ENCODE measurements at regions not wholly inside any gene's neighbourhood (a gene's known extent, or its start where the extent isn't known, plus 50 kb on each side); places are given as distances from the start of the nearest gene placed in this dataset.
A peak's percentile ranks its signal among the peaks of the same experiment; 100 is the strongest.

GRCh38 chr4:38503689-38504395 is 160.2 kb upstream of the KLF3 start:
- Histone ChIP-seq H3K4me3 (ENCODE audit: low read length) (no peak overlapping the region), H3K27me3 (ENCODE audit: control insufficient read depth, insufficient read depth) (no peaks in the 10 kb centered on the region), H3K9me3 (ENCODE audit: control insufficient read depth, low read length) (no peaks in the 10 kb centered on the region), H3K4me1 (ENCODE audit: control insufficient read depth, insufficient read depth, low read length) (peaks cover 3% of the 10 kb centered on the region), H3K27ac (ENCODE audit: low read length) (no peak overlapping the region)
- ATAC-seq (no peak), DNase-seq (no peak)
- intact Hi-C loops (cut with DNase I) = no loop called here
- WGBS = 81% methylated on average over 6 of the region's 6 CpGs

GRCh38 chr4:38504396-38504715 is 159.6 kb upstream of the KLF3 start:
- no peak overlapping the region for H3K4me3 ChIP-seq (ENCODE audit: low read length)
- no peaks in the 10 kb centered on the region for H3K9me3 ChIP-seq (ENCODE audit: control insufficient read depth, low read length)
- WGBS = 97% methylated on average over 2 of the region's 2 CpGs
- ATAC-seq = no peak
- H3K27me3 ChIP-seq (ENCODE audit: control insufficient read depth, insufficient read depth) = no peaks in the 10 kb centered on the region
- intact Hi-C loops (cut with DNase I) = no loop called here
- no peak overlapping the region for H3K27ac ChIP-seq (ENCODE audit: low read length)
- peaks cover 3% of the 10 kb centered on the region for H3K4me1 ChIP-seq (ENCODE audit: control insufficient read depth, insufficient read depth, low read length)
- no peak for DNase-seq

- no peak for DNase-seq
- intact Hi-C loops (cut with DNase I) = no loop called here
- no peak overlapping the region for H3K27ac ChIP-seq (ENCODE audit: low read length)
- H3K4me3 ChIP-seq (ENCODE audit: low read length) = no peak overlapping the region
- H3K9me3 ChIP-seq (ENCODE audit: control insufficient read depth, low read length) = no peaks in the 10 kb centered on the region
- H3K27me3 ChIP-seq (ENCODE audit: control insufficient read depth, insufficient read depth) = no peaks in the 10 kb centered on the region
- H3K4me1 ChIP-seq (ENCODE audit: control insufficient read depth, insufficient read depth, low read length) = no peaks in the 10 kb centered on the region
- ATAC-seq = no peak
- WGBS = 96% methylated on average over 5 of the region's 5 CpGs
These were observed 154.4 kb upstream of the KLF3 start for GRCh38 chr4:38509551-38509950.

GRCh38 chr4:38510201-38510600 is 153.8 kb upstream of the KLF3 start:
- intact Hi-C loops (cut with DNase I) = no loop called here
- DNase-seq (no peak), ATAC-seq (no peak)
- no peak overlapping the region for H3K27ac ChIP-seq (ENCODE audit: low read length)
- H3K27me3 ChIP-seq (ENCODE audit: control insufficient read depth, insufficient read depth) = no peaks in the 10 kb centered on the region
- H3K4me1 ChIP-seq (ENCODE audit: control insufficient read depth, insufficient read depth, low read length) = no peaks in the 10 kb centered on the region
- H3K9me3 ChIP-seq (ENCODE audit: control insufficient read depth, low read length) = no peaks in the 10 kb centered on the region
- no peak overlapping the region for H3K4me3 ChIP-seq (ENCODE audit: low read length)
- 94% methylated on average over 2 of the region's 2 CpGs for WGBS

- Histone ChIP-seq H3K4me1 (ENCODE audit: control insufficient read depth, insufficient read depth, low read length) (no peaks in the 10 kb centered on the region), H3K9me3 (ENCODE audit: control insufficient read depth, low read length) (no peaks in the 10 kb centered on the region), H3K27me3 (ENCODE audit: control insufficient read depth, insufficient read depth) (no peaks in the 10 kb centered on the region), H3K4me3 (ENCODE audit: low read length) (no peak overlapping the region), H3K27ac (ENCODE audit: low read length) (no peak overlapping the region)
- DNase-seq = no peak
- WGBS = 80% methylated on average over 5 of the region's 5 CpGs
- ATAC-seq = no peak
- intact Hi-C loops (cut with DNase I) = no loop called here
These were observed 152.3 kb upstream of the KLF3 start for GRCh38 chr4:38511702-38512101.

GRCh38 chr4:38512840-38513239 is 151.2 kb upstream of the KLF3 start:
- Histone ChIP-seq H3K27ac (ENCODE audit: low read length) (no peak overlapping the region), H3K9me3 (ENCODE audit: control insufficient read depth, low read length) (no peaks in the 10 kb centered on the region), H3K4me1 (ENCODE audit: control insufficient read depth, insufficient read depth, low read length) (no peaks in the 10 kb centered on the region), H3K27me3 (ENCODE audit: control insufficient read depth, insufficient read depth) (no peaks in the 10 kb centered on the region), H3K4me3 (ENCODE audit: low read length) (no peak overlapping the region)
- 74% methylated on average over 4 of the region's 4 CpGs for WGBS
- no peak for ATAC-seq
- intact Hi-C loops (cut with DNase I) = no loop called here
- no peak for DNase-seq

GRCh38 chr4:38514465-38515146 is 149.4 kb upstream of the KLF3 start:
- no peaks in the 10 kb centered on the region for H3K27me3 ChIP-seq (ENCODE audit: control insufficient read depth, insufficient read depth)
- intact Hi-C loops (cut with DNase I) = no loop called here
- ATAC-seq (no peak), DNase-seq (no peak)
- H3K27ac ChIP-seq (ENCODE audit: low read length) = no peak overlapping the region
- H3K9me3 ChIP-seq (ENCODE audit: control insufficient read depth, low read length) = no peaks in the 10 kb centered on the region
- H3K4me3 ChIP-seq (ENCODE audit: low read length) = no peak overlapping the region
- 96% methylated on average over 1 of the region's 1 CpG for WGBS
- H3K4me1 ChIP-seq (ENCODE audit: control insufficient read depth, insufficient read depth, low read length) = no peaks in the 10 kb centered on the region

GRCh38 chr4:38516190-38516589 is 147.8 kb upstream of the KLF3 start:
- no peaks in the 10 kb centered on the region for H3K27me3 ChIP-seq (ENCODE audit: control insufficient read depth, insufficient read depth)
- no peak overlapping the region for H3K4me3 ChIP-seq (ENCODE audit: low read length)
- no peak for ATAC-seq
- no peaks in the 10 kb centered on the region for H3K9me3 ChIP-seq (ENCODE audit: control insufficient read depth, low read length)
- H3K4me1 ChIP-seq (ENCODE audit: control insufficient read depth, insufficient read depth, low read length) = no peaks in the 10 kb centered on the region
- H3K27ac ChIP-seq (ENCODE audit: low read length) = no peak overlapping the region
- WGBS = 43% methylated on average over 2 of the region's 2 CpGs
- DNase-seq = no peak
- intact Hi-C loops (cut with DNase I) = no loop called here

- intact Hi-C loops (cut with DNase I) = no loop called here
- H3K9me3 ChIP-seq (ENCODE audit: control insufficient read depth, low read length) = no peaks in the 10 kb centered on the region
- no peak overlapping the region for H3K27ac ChIP-seq (ENCODE audit: low read length)
- DNase-seq (no peak), ATAC-seq (peak in 1 of 2 donors; percentile 22)
- no peaks in the 10 kb centered on the region for H3K27me3 ChIP-seq (ENCODE audit: control insufficient read depth, insufficient read depth)
- no peak overlapping the region for H3K4me3 ChIP-seq (ENCODE audit: low read length)
- H3K4me1 ChIP-seq (ENCODE audit: control insufficient read depth, insufficient read depth, low read length) = no peaks in the 10 kb centered on the region
- WGBS = 64% methylated on average over 1 of the region's 1 CpG
These were observed 144.3 kb upstream of the KLF3 start for GRCh38 chr4:38519666-38520065.

- H3K27ac ChIP-seq (ENCODE audit: low read length) = no peak overlapping the region
- intact Hi-C loops (cut with DNase I) = no loop called here
These were observed 140.9 kb upstream of the KLF3 start for GRCh38 chr4:38523054-38523453.

GRCh38 chr4:38523524-38524448 is 140.2 kb upstream of the KLF3 start:
- H3K9me3 ChIP-seq (ENCODE audit: control insufficient read depth, low read length) = no peaks in the 10 kb centered on the region
- 83% methylated on average over 16 of the region's 16 CpGs for WGBS
- intact Hi-C loops (cut with DNase I) = no loop called here
- H3K4me3 ChIP-seq (ENCODE audit: low read length) = no peak overlapping the region
- peak in 1 of 3 donors; percentile 14 for DNase-seq
- H3K4me1 ChIP-seq (ENCODE audit: control insufficient read depth, insufficient read depth, low read length) = no peaks in the 10 kb centered on the region
- ATAC-seq = peak; percentile 42 to 50
- no peak overlapping the region for H3K27ac ChIP-seq (ENCODE audit: low read length)
- H3K27me3 ChIP-seq (ENCODE audit: control insufficient read depth, insufficient read depth) = no peaks in the 10 kb centered on the region

More at GRCh38 chr4:38523054-38523453, 140.9 kb upstream of the KLF3 start:
- DNase-seq = peak in 1 of 3 donors; percentile 37
- Histone ChIP-seq H3K27me3 (ENCODE audit: control insufficient read depth, insufficient read depth) (no peaks in the 10 kb centered on the region), H3K4me3 (ENCODE audit: low read length) (no peak overlapping the region), H3K9me3 (ENCODE audit: control insufficient read depth, low read length) (no peaks in the 10 kb centered on the region), H3K4me1 (ENCODE audit: control insufficient read depth, insufficient read depth, low read length) (no peaks in the 10 kb centered on the region)
- no peak for ATAC-seq
- WGBS = 84% methylated on average over 5 of the region's 5 CpGs

All from right cardiac atrium (tissue), 5 donors.